ENCODE measurements at regions not wholly inside any gene's neighbourhood (a gene's known extent, or its start where the extent isn't known, plus 50 kb on each side); places are given as distances from the start of the nearest gene placed in this dataset.

- H3K27ac ChIP-seq: no peak overlapping the region
- TF ChIP-seq CTCF (conservative IDR thresholded peaks at IDR 0.05): no peak
These were observed 299.3 kb upstream of the N4BP1 start for GRCh38 chr16:48909231-48909630.

- no peak overlapping the region for H3K27ac ChIP-seq
- no peak for TF ChIP-seq CTCF (conservative IDR thresholded peaks at IDR 0.05)
These were observed 298.1 kb upstream of the N4BP1 start for GRCh38 chr16:48907906-48908634.

GRCh38 chr16:48905632-48906505 is 295.9 kb upstream of the N4BP1 start:
- no peak overlapping the region for H3K27ac ChIP-seq
- TF ChIP-seq CTCF (conservative IDR thresholded peaks at IDR 0.05): no peak

- H3K27ac ChIP-seq: no peak overlapping the region
- no peak for TF ChIP-seq CTCF (conservative IDR thresholded peaks at IDR 0.05)
These were observed 294.4 kb upstream of the N4BP1 start for GRCh38 chr16:48904333-48904732.

- no peak for TF ChIP-seq CTCF (conservative IDR thresholded peaks at IDR 0.05)
- H3K27ac ChIP-seq: no peak overlapping the region
These were observed 293.1 kb upstream of the N4BP1 start for GRCh38 chr16:48903039-48903438.

- H3K27ac ChIP-seq: no peak overlapping the region
- TF ChIP-seq CTCF (conservative IDR thresholded peaks at IDR 0.05): 0 out of 2 replicates have a peak, but pooled peaks have one; percentile 28
These were observed 291.9 kb upstream of the N4BP1 start for GRCh38 chr16:48901712-48902374.

GRCh38 chr16:48899500-48899899 is 289.5 kb upstream of the N4BP1 start:
- no peak for TF ChIP-seq CTCF (conservative IDR thresholded peaks at IDR 0.05)
- H3K27ac ChIP-seq: no peak overlapping the region
